Esophagus muscularis mucosa (tissue), 4 donors: ENCODE measurements at regions not wholly inside any gene's neighbourhood (a gene's known extent, or its start where the extent isn't known, plus 50 kb on each side); places are given as distances from the start of the nearest gene placed in this dataset.

Experiments used
- DNase-seq: peaks from one replicate; pipeline ENCODE4 v3.0.0-alpha.2; 2017; ENCODE audit errors: extremely low spot score
- H3K27ac ChIP-seq, 4 donors: fragments of 200-600 bp; sonication (generic); replicated peaks in 1 of 4; 1 replicate in 3 of 4; 2 replicates in 1 of 4; pipeline ENCODE4 v1.5.1; 2016 to 2019; ENCODE audit warnings: mild to moderate bottlenecking in 1 of 4
- H3K27me3 ChIP-seq, 4 donors: fragments of 200-600 bp; sonication (generic); one replicate each; pipeline versions ENCODE4 v1.5.1 to v1.6.0; 2016 to 2019
- H3K36me3 ChIP-seq, 4 donors: fragments of 200-600 bp; sonication (generic); one replicate each; pipeline ENCODE4 v1.5.1; 2016 to 2019
- H3K4me1 ChIP-seq, 4 donors: fragments of 200-600 bp; sonication (generic); one replicate each; pipeline ENCODE4 v1.5.1; 2016 to 2019
- H3K4me3 ChIP-seq, 4 donors: fragments of 200-600 bp; sonication (generic); 1 replicate in 2 of 4; 2 replicates in 2 of 4; pipeline ENCODE4 v1.5.1; 2016 to 2019; ENCODE audit warnings: mild to moderate bottlenecking in 4 of 4, moderate library complexity in 1 of 4
- H3K9me3 ChIP-seq, 4 donors: fragments of 200-600 bp; sonication (generic); 1 replicate in 3 of 4; 2 replicates in 1 of 4; pipeline ENCODE4 v1.5.1; 2016 to 2019
- CTCF ChIP-seq, 3 experiments: fragments of 200-600 bp in 2 of 3; fragments of 450-650 bp in 1 of 3; sonication (generic) in 2 of 3; IDR thresholded peaks; one replicate each; pipeline ENCODE4 v1.5.1; 2017 to 2019; ENCODE audit warnings: antibody characterized with exemption in 3 of 3, mild to moderate bottlenecking in 2 of 3, moderate library complexity in 1 of 3
- EP300 ChIP-seq: sonication (generic); formaldehyde crosslinking; IDR thresholded peaks from one replicate; pipeline ENCODE4 v1.6.1; 2017; ENCODE audit warnings: antibody characterized with exemption
- POLR2A ChIP-seq: fragments of 450-650 bp; IDR thresholded peaks from one replicate; pipeline ENCODE4 v1.6.1; 2017; ENCODE audit warnings: antibody characterized with exemption, moderate library complexity, mild to moderate bottlenecking, low read depth
- POLR2AphosphoS5 ChIP-seq, 2 donors: sonication (generic); formaldehyde crosslinking; IDR thresholded peaks; one replicate each; pipeline ENCODE4 v1.6.1; 2017; ENCODE audit warnings: antibody characterized with exemption in 2 of 2
- WGBS: methylation state at CpG from one replicate; pipeline ENCODE4 v1.1.5; 2018; 5-methylcytosine and 5-hydroxymethylcytosine counted together
- intact Hi-C: fragments of 100-400 bp; cut with DNase I; formaldehyde crosslinking; loops from one replicate; pipeline ENCODE4 v1.15.1; 2023

GRCh38 chr2:121825003-121825950 lies 69.8 kb downstream of the TSN start:
- Histone ChIP-seq H3K4me1 (peaks cover 0 to 17% (median 3%) of the 10 kb centered on the region in 4 donors), H3K27ac (no peak overlapping the region), H3K27me3 (no peaks in the 10 kb centered on the region), H3K4me3 (no peak overlapping the region), H3K9me3 (peaks cover 0 to 6% (median 0%) of the 10 kb centered on the region in 4 donors), H3K36me3 (no peaks in the 10 kb centered on the region)
- TF ChIP-seq POLR2A (no peak), CTCF (IDR thresholded peaks at IDR 0.05) (no peak)
- DNase-seq: no peak
- intact Hi-C loops: no loop called here
- WGBS: 86% methylated on average over 8 of the region's 8 CpGs

- Histone ChIP-seq H3K4me3 (no peak overlapping the region), H3K9me3 (peaks cover 0 to 6% (median 0%) of the 10 kb centered on the region in 4 donors), H3K27me3 (no peaks in the 10 kb centered on the region), H3K36me3 (no peaks in the 10 kb centered on the region), H3K27ac (no peak overlapping the region), H3K4me1 (peaks cover 0 to 17% (median 3%) of the 10 kb centered on the region in 4 donors)
- DNase-seq: no peak
- intact Hi-C loops: no loop called here
- WGBS: 35% methylated on average over 3 of the region's 3 CpGs
- TF ChIP-seq POLR2AphosphoS5 (IDR thresholded peaks at IDR 0.05) (no peak), CTCF (IDR thresholded peaks at IDR 0.05) (no peak), EP300 (no peak), POLR2A (no peak)
These were observed 70.6 kb downstream of the TSN start for GRCh38 chr2:121826036-121826435.

DNA sequence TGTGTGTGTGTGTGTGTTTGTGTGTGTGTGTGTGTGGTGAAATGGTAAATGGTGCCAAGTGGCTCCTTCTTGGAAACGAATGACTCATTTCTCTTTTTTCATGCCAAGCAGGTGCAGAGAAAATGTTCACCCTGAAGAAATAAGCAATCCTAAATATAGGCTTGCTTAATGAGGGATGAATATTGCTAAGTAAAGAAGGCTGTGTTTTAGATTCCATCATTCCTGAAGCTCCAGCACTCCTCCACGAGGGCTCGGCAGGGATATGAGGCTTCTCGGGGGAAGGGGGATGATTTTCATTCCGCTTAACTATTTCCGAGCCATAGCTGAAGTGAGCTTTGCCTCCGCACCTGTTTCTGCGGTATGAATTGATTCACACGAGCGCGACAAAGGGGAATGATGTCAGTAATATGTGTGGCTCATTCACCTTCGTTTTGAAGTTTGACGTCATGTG lies 72.9 kb downstream of the TSN start:
- DNase-seq: no peak
- intact Hi-C loops: no loop called here

DNA sequence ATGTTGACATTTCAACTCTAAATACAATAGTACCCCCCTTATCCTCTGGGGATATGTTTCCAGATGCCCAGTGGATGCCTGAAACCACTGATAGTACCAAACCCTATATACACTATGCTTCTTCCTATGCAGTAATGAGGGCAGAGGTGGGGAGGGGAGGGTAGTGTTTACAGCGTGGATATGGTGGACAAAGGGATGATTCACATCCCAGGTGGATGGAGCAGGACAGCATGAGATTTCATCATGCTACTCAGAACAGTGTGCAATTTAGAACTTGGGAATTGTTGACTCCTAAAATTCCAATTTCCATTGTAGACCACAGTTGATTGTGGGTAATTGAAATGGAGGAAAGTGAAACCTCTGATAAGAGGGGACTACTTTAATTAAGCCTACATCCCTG lies 75.4 kb downstream of the TSN start:
- Histone ChIP-seq H3K4me3 (no peak overlapping the region), H3K36me3 (no peaks in the 10 kb centered on the region), H3K27me3 (no peaks in the 10 kb centered on the region), H3K27ac (no peak overlapping the region), H3K4me1 (peaks cover 0 to 17% (median 3%) of the 10 kb centered on the region in 4 donors), H3K9me3 (no peaks in the 10 kb centered on the region)
- intact Hi-C loops: no loop called here
- TF ChIP-seq POLR2AphosphoS5 (IDR thresholded peaks at IDR 0.05) (no peak), CTCF (IDR thresholded peaks at IDR 0.05) (no peak), POLR2A (no peak), EP300 (no peak)
- 82% methylated on average over 1 of the region's 1 CpG for WGBS
- no peak for DNase-seq

More for the DNA sequence above, 72.9 kb downstream of the TSN start:
- no peaks in the 10 kb centered on the region for H3K27me3 ChIP-seq
- no peak overlapping the region for H3K27ac ChIP-seq
- peaks cover 0 to 17% (median 3%) of the 10 kb centered on the region in 4 donors for H3K4me1 ChIP-seq
- H3K4me3 ChIP-seq: no peak overlapping the region
- H3K36me3 ChIP-seq: no peaks in the 10 kb centered on the region
- H3K9me3 ChIP-seq: no peaks in the 10 kb centered on the region
- WGBS: 40% methylated on average over 13 of the region's 13 CpGs
- peak in 1 of 2 donors; percentile 14 for TF ChIP-seq POLR2AphosphoS5 (IDR thresholded peaks at IDR 0.05)
- TF ChIP-seq POLR2A: no peak
- no peak for TF ChIP-seq CTCF (IDR thresholded peaks at IDR 0.05)
